ENCODE measurements at regions not wholly inside any gene's neighbourhood (a gene's known extent, or its start where the extent isn't known, plus 50 kb on each side); places are given as distances from the start of the nearest gene placed in this dataset.

DNA sequence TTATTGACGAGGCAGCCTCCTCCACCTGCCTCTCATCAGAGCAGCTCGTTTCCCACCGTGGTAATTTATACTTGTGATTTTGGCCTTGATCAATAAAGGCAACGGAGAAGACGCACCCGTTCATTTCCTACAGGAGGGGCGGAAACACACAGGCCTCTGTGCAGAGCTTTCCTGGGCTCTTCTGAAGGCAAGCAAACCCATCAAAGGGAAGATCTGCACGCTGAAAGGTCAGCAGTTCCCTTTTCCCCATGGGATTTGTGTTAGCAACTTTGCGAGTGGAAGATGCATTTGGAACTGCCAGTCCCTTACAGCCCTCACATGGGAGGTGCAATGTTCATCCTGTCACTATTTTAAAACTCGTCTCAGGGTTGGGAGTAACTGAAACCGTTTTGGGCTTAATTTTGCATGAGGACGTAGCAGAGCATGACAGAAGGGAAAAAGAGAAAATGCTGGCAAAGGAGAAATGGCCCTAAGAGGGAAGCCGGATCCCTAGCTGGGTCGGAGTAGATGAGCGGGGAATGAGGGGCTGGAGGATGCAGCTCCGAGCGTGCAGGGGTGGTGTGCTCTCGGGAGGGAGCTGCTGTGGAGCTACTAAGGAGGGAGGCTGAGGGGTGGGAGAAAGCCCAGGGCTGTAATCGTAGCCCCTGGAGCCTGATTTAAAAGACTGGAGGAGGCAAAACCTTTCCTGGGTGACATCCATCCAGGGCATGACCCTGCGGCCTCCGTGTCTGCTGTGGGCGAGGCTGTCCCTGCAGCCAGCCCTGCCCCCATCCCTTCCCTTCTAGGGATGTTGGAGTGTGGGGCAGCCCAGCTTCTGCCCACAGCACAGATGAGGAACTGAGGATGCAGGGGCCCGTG lies 111.1 kb upstream of the FAM20C start:
- Histone ChIP-seq H3K79me2 (ENCODE audit: control insufficient read depth in 1 of 2, insufficient read depth in 2 of 2, low read length in 2 of 2) (no peaks in the 10 kb centered on the region), H2BK12ac (ENCODE audit: low read depth, low read length) (peak overlapping the region; percentile 99; the same call in 1 of the 2 replicates), H4K5ac (ENCODE audit: insufficient read length, low read depth, low read length) (no peak overlapping the region), H2BK20ac (ENCODE audit: low read length) (peak overlapping the region; percentile 48; the same call in 1 of the 2 replicates), H3K4me1 (replicated peaks in 1 of 4; ENCODE audit: control insufficient read depth in 3 of 4, insufficient read depth in 4 of 4, low read length in 3 of 4) (peaks cover 0 to 17% (median 10%) of the 10 kb centered on the region in 4 experiments; a peak in 6 of 7 replicates), H3K9me3 (ENCODE audit: insufficient read depth in 2 of 2, low read depth in 1 of 2, low read length in 1 of 2) (no peaks in the 10 kb centered on the region), H3K27ac (ENCODE audit: low read depth, low read length) (no peak overlapping the region), H2AK5ac (ENCODE audit: low read depth, low read length) (no peak overlapping the region), H3K9ac (replicated peaks in 1 of 4; ENCODE audit: extremely low read depth in 1 of 4, low read depth in 3 of 4, low read length in 3 of 4) (no peak overlapping the region), H3K4ac (replicated peaks; ENCODE audit: insufficient read length, low read depth, low read length) (no peak overlapping the region), H3K27me3 (replicated peaks in 1 of 4; ENCODE audit: control insufficient read depth in 3 of 4, extremely low read depth in 1 of 4, insufficient read depth in 3 of 4, low read length in 3 of 4) (peaks cover 0 to 2% (median 0%) of the 10 kb centered on the region in 4 experiments; a peak in 1 of 7 replicates), H2BK120ac (replicated peaks; ENCODE audit: low read depth, low read length) (peak overlapping the region; percentile 63), H4K20me1 (replicated peaks in 1 of 2; ENCODE audit: control insufficient read depth in 1 of 2, insufficient read depth in 2 of 2, low read length in 2 of 2) (peaks cover 0 to 4% of the 10 kb centered on the region in 2 experiments), H2AFZ (ENCODE audit: low read length) (no peak overlapping the region), H3K14ac (ENCODE audit: insufficient read length) (no peak overlapping the region), H4K91ac (replicated peaks; ENCODE audit: insufficient read length, low read length) (peak overlapping the region; percentile 96), H4K8ac (ENCODE audit: extremely low read depth, insufficient read depth, low read length) (no peak overlapping the region; the same call in 1 of the 2 replicates), H3K4me2 (ENCODE audit: insufficient read depth in 1 of 2, low read depth in 2 of 2, low read length in 2 of 2) (peak overlapping the region in 1 of 2 experiments; percentile 27; a peak in 1 of 4 replicates), H3K4me3 (ENCODE audit: extremely low read depth in 1 of 4, insufficient read depth in 2 of 4, low read depth in 3 of 4, low read length in 4 of 4) (no peak overlapping the region), H2BK15ac (ENCODE audit: low read length) (peak overlapping the region; percentile 88; the same call in 1 of the 2 replicates), H3K23ac (ENCODE audit: insufficient read length) (no peak overlapping the region), H3K79me1 (ENCODE audit: low read depth, low read length) (no peaks in the 10 kb centered on the region; the same call in 1 of the 2 replicates), H3K23me2 (ENCODE audit: low read depth, low read length) (peaks cover 6% of the 10 kb centered on the region; the same call in 1 of the 2 replicates), H3K56ac (replicated peaks; ENCODE audit: insufficient read length, low read depth, low read length) (no peak overlapping the region), H2BK5ac (ENCODE audit: low read depth, low read length) (peak overlapping the region; percentile 81), H3K36me3 (ENCODE audit: control insufficient read depth in 2 of 4, insufficient read depth in 4 of 4, low read length in 3 of 4) (no peaks in the 10 kb centered on the region), H3K18ac (ENCODE audit: extremely low read depth, low read length) (peak overlapping the region; percentile 83)
- CTCF ChIA-PET (ENCODE audit: partially characterized antibody) = interaction anchor here (0.9 to 2.4 kb wide), 9 partner anchors 16 to 184 kb away, joined by 3 to 7 read pairs (median 3); no protein-coding TSS in a partner anchor
- POLR2A ChIA-PET (ENCODE audit: partially characterized antibody) = interaction anchor here (0.6 to 1.4 kb wide), 4 partner anchors 9 to 39 kb away, joined by 3 to 4 read pairs (median 3); no protein-coding TSS in a partner anchor
- FAIRE-seq = no peak
- no peak for DNase-seq (ENCODE audit: low read depth in 1 of 2, low spot score in 2 of 2)
- 86% methylated on average over 23 of the region's 23 CpGs; no CpG with 5 or more reads in 1 of the 2 experiments for WGBS, 2 experiments (ENCODE audit: extremely low coverage in 1 of 2, insufficient coverage in 1 of 2, insufficient read length in 1 of 2, insufficient replicate concordance in 2 of 2, low coverage in 1 of 2, low lambda C conversion rate in 2 of 2, missing lambda C conversion rate in 1 of 2)
- TF ChIP-seq, protein P1, sequence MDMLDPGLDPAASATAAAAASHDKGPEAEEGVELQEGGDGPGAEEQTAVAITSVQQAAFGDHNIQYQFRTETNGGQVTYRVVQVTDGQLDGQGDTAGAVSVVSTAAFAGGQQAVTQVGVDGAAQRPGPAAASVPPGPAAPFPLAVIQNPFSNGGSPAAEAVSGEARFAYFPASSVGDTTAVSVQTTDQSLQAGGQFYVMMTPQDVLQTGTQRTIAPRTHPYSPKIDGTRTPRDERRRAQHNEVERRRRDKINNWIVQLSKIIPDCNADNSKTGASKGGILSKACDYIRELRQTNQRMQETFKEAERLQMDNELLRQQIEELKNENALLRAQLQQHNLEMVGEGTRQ (IDR thresholded peaks at IDR 0.05; ENCODE audit: low read length) = no peak
- no peak for TF ChIP-seq POLR2AphosphoS5 (IDR thresholded peaks at IDR 0.05; ENCODE audit: low read depth, low read length)
- no peak for TF ChIP-seq MAFK (IDR thresholded peaks at IDR 0.05; ENCODE audit: low read depth, low read length)
- TF ChIP-seq KDM4A (IDR thresholded peaks at IDR 0.05; ENCODE audit: low read depth, low read length, severe bottlenecking) = no peak
- TF ChIP-seq, protein P2, sequence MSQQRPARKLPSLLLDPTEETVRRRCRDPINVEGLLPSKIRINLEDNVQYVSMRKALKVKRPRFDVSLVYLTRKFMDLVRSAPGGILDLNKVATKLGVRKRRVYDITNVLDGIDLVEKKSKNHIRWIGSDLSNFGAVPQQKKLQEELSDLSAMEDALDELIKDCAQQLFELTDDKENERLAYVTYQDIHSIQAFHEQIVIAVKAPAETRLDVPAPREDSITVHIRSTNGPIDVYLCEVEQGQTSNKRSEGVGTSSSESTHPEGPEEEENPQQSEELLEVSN (IDR thresholded peaks at IDR 0.05) = no peak
- no peak for TF ChIP-seq TEAD4 (IDR thresholded peaks at IDR 0.05; ENCODE audit: low read depth, low read length)
- no peak for TF ChIP-seq RAD21 (IDR thresholded peaks at IDR 0.05 in 1 of 2, conservative IDR thresholded peaks at IDR 0.05 in 1 of 2; ENCODE audit: low read depth in 2 of 2, low read length in 2 of 2)
- TF ChIP-seq RNF2 (IDR thresholded peaks at IDR 0.05; ENCODE audit: borderline replicate concordance, low read depth, low read length, missing control alignments, poor library complexity, severe bottlenecking) = no peak

All from H1 (cell line).